Left ventricle myocardium inferior (tissue), 1 donor: ENCODE measurements at regions not wholly inside any gene's neighbourhood (a gene's known extent, or its start where the extent isn't known, plus 50 kb on each side); places are given as distances from the start of the nearest gene placed in this dataset.

Experiments used
- DNase-seq: peaks from one replicate; pipeline ENCODE4 v3.0.0-alpha.2; 2020
- H3K27ac ChIP-seq: fragments of 200-600 bp; replicated peaks from 2 replicates; pipeline ENCODE4 v1.8.0; 2021
- H3K27me3 ChIP-seq: fragments of 200-600 bp; 2 replicates; pipeline ENCODE4 v1.8.0; 2021; ENCODE audit warnings: low read depth
- H3K36me3 ChIP-seq: fragments of 200-600 bp; 2 replicates; pipeline ENCODE4 v1.8.0; 2021
- H3K4me1 ChIP-seq: fragments of 200-600 bp; 2 replicates; pipeline ENCODE4 v1.8.0; 2021
- H3K4me3 ChIP-seq: fragments of 200-600 bp; 2 replicates; pipeline ENCODE4 v1.8.0; 2021; ENCODE audit warnings: mild to moderate bottlenecking, moderate library complexity
- H3K9me3 ChIP-seq: fragments of 200-600 bp; replicated peaks from 2 replicates; pipeline ENCODE4 v1.8.0; 2021
- intact Hi-C: fragments of 100-400 bp; cut with micrococcal nuclease; formaldehyde crosslinking; loops from one replicate; pipeline ENCODE4 v1.11.0; 2022
- TF ChIP-seq, protein P1 (sequence below): fragments of 200-600 bp; IDR thresholded peaks from 2 replicates; pipeline ENCODE4 v1.8.0; 2021; ENCODE audit warnings: antibody characterized with exemption, mild to moderate bottlenecking, borderline replicate concordance
- donor health status: DM: no; HTN: yes; CAD: no; lungs with severe emphysema.

DNA sequence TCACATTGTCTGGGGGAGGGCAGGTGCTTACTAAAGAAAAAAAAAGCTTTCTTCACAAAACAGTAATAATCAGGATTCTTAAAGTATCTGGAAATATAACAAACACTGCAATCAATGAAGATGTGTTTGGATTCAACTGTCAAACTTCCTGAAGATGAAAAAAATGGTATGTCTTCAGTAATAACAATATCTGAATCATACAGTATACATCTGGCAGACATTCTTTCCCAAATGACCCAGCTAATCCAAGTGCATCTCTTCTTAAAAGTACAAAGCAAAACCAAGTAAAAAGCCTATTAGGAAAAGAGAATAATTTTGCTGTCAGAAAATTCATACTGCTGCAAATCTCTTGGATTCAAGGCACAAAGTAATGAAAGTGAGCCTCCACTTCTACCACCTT lies 145.0 kb upstream of the MCTP2 start:
- Histone ChIP-seq H3K9me3 (no peaks in the 10 kb centered on the region), H3K4me1 (no peaks in the 10 kb centered on the region), H3K27me3 (peaks cover 13% of the 10 kb centered on the region), H3K27ac (no peak overlapping the region), H3K36me3 (no peaks in the 10 kb centered on the region), H3K4me3 (no peak overlapping the region)
- DNase-seq, result no peak
- TF ChIP-seq, protein P1, sequence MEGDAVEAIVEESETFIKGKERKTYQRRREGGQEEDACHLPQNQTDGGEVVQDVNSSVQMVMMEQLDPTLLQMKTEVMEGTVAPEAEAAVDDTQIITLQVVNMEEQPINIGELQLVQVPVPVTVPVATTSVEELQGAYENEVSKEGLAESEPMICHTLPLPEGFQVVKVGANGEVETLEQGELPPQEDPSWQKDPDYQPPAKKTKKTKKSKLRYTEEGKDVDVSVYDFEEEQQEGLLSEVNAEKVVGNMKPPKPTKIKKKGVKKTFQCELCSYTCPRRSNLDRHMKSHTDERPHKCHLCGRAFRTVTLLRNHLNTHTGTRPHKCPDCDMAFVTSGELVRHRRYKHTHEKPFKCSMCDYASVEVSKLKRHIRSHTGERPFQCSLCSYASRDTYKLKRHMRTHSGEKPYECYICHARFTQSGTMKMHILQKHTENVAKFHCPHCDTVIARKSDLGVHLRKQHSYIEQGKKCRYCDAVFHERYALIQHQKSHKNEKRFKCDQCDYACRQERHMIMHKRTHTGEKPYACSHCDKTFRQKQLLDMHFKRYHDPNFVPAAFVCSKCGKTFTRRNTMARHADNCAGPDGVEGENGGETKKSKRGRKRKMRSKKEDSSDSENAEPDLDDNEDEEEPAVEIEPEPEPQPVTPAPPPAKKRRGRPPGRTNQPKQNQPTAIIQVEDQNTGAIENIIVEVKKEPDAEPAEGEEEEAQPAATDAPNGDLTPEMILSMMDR, result no peak
- intact Hi-C loops, result no loop called here

DNA sequence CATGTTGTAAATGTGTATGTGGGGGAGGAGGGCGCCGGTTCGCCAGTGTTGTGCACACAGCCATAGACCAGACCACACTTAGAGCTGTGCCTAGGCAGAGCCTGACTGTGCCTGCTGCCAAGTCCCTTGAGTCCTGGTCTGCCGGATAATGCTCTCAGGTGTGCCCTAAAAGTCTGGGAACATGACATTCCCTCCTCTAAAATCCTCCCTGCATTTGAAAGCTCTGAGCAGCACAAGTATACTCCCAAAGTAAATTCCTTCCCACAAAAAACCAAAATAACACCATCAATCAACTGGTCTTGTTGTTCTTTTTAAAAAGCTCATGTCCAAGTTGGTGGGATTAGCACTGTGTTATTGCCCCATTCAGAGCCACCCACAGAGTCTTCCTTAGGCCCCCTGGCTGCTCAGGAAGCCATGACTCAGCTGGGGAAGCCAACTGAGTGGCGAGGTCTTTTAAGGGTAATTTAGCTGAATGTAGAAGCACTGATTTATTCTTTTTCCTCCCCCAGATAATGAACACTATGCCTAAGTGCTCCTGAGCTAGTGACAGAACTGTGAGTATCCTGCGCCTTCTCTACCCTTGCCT lies 147.8 kb upstream of the MCTP2 start:
- no peaks in the 10 kb centered on the region for H3K9me3 ChIP-seq
- no peak overlapping the region for H3K27ac ChIP-seq
- TF ChIP-seq, protein P1, result no peak
- no peaks in the 10 kb centered on the region for H3K36me3 ChIP-seq
- no peak overlapping the region for H3K4me3 ChIP-seq
- peaks cover 31% of the 10 kb centered on the region for H3K27me3 ChIP-seq
- H3K4me1 ChIP-seq, result no peaks in the 10 kb centered on the region
- intact Hi-C loops, result no loop called here
- DNase-seq, result no peak

DNA sequence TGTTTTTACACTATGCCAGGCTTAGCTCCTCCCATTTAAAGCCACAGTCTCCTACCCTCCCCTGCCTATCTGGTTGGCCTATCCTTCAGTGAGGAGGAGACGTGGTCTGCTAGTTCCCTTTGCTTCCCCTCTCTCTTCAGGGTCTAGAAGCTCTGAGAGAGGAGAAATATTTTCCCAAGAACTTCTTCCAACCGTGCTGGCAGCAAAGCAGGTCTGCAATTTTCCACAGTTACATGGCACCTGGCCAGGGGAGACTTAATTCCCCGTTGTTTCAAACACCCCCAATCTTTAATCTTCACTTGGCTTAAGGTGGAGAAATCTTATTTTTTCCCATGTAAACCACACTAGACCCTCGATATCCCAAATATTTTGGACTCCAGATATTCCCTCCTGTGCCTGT lies 149.5 kb upstream of the MCTP2 start:
- H3K4me1 ChIP-seq, result no peaks in the 10 kb centered on the region
- H3K36me3 ChIP-seq, result no peaks in the 10 kb centered on the region
- no peak overlapping the region for H3K4me3 ChIP-seq
- DNase-seq, result no peak
- H3K9me3 ChIP-seq, result no peaks in the 10 kb centered on the region
- intact Hi-C loops, result no loop called here
- TF ChIP-seq, protein P1, result no peak
- H3K27me3 ChIP-seq, result peaks cover 31% of the 10 kb centered on the region
- H3K27ac ChIP-seq, result no peak overlapping the region

DNA sequence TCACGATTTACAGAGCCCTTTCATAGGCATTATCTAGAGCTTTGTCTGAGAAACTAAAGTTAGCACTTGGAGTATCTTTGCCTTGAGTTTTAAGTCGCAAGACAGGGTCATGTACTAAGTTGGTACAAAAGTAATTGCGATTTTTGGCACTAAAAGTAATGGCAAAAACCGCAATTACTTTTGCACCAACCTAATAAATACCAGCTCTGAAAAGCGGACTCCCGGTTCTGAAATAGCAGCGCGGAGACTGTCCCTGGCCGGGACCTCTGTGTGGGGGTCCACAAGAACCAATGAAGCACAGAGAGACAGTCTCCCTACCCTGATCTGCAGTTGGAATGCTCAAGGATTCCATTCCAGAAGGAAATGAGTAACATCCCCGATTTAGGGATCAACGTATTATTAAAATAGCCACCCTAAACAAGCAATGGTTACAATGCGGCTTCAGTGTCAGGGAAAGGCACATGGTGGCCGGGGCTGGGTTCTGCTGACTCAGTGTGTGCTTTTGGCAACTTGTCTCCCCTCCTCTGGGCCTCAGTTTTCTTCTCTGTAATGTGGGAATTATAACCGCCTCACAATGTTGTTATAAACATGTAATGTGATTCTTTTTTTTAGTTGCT lies 150.3 kb upstream of the MCTP2 start:
- Histone ChIP-seq H3K4me3 (no peak overlapping the region), H3K27me3 (peaks cover 31% of the 10 kb centered on the region), H3K27ac (peak overlapping the region; percentile 33), H3K4me1 (no peaks in the 10 kb centered on the region), H3K9me3 (no peaks in the 10 kb centered on the region), H3K36me3 (no peaks in the 10 kb centered on the region)
- TF ChIP-seq, protein P1, result no peak
- intact Hi-C loops, result no loop called here
- no peak for DNase-seq

DNA sequence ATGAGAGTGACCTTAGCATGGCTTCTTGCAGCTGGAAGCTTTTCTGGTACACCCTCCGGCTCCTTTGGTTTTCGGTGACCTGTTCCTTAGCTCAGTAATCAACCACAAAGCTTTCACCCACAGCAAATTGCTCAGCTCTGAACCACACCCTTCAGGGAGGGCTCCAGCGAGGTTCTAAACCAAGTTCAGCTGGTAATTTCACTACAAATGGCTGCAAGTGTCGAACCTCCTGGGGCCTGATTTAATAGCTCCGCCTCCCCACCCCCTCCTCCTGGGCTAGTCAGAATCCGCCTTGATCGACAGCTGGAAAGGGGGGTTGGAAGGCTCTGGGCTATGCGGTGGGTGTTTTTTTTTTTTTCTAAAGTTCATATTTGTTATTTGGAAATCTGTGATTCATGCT lies 150.9 kb upstream of the MCTP2 start:
- TF ChIP-seq, protein P1, result no peak
- intact Hi-C loops, result no loop called here
- peak; percentile 58 for DNase-seq
- Histone ChIP-seq H3K27me3 (peaks cover 31% of the 10 kb centered on the region), H3K4me3 (no peak overlapping the region), H3K27ac (peak overlapping the region; percentile 33), H3K4me1 (no peaks in the 10 kb centered on the region), H3K9me3 (no peaks in the 10 kb centered on the region), H3K36me3 (no peaks in the 10 kb centered on the region)
